ENCODE measurements at regions not wholly inside any gene's neighbourhood (a gene's known extent, or its start where the extent isn't known, plus 50 kb on each side); places are given as distances from the start of the nearest gene placed in this dataset.

DNA sequence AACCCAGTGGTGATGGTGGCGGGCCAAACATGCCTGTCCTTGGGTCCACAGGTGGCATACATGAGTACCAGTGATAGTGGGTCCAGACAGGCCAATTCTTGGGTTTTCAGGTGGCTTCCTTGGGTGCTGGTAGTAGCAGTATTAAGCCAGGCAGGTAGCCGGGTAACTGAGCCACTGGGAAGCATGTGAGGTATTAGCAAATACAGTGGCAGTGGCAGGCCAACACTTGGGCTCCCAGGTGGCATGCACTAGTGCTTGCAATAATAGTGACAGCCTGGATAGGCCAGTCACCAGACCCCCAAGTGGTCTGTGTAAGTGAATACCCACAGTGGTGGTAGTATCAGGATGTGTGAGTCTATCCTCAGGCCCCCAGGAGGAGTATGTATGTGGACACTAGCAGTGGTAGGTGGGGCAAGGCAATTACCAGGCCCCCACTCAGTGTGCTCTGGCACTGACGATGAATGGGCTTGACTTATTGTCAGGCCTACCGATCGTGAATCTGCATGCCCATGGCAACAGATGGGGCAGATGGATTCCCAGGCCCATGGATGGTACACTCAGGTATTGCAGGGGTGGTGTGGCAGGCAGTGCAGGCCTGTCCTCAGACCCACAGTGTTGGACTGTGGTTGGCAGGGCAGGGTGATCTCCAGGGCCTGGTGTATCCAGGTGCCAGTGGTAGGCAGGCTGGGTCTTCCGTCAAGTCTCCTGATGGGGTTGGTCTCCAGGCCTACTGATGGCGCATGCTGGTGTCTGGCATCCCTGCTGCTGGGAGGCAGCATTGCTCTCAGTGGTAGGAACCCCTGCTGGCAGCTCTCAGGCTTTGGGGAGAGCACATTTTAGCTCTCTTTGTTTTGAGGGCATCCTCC lies 840.7 kb downstream of the FAM181B start:
- in situ Hi-C loops (cut with MboI), result no loop called here
- Histone ChIP-seq H3K9me3 (replicated peaks; ENCODE audit: control insufficient read depth, insufficient read depth, low read length) (no peaks in the 10 kb centered on the region), H2AFZ (ENCODE audit: control insufficient read depth, low read depth, low read length) (no peak overlapping the region), H3K36me3 (ENCODE audit: control insufficient read depth in 2 of 2, insufficient read depth in 2 of 2, low read length in 1 of 2) (no peaks in the 10 kb centered on the region), H3K4me3 (no peak overlapping the region), H3K79me2 (ENCODE audit: control insufficient read depth, insufficient read depth, low read length) (no peaks in the 10 kb centered on the region), H3K9ac (ENCODE audit: control insufficient read depth, insufficient read depth, low read length) (no peak overlapping the region), H4K20me1 (ENCODE audit: control insufficient read depth, insufficient read depth) (no peaks in the 10 kb centered on the region), H3K27me3 (replicated peaks in 1 of 2; ENCODE audit: control insufficient read depth in 2 of 2, insufficient read depth in 2 of 2, low read length in 1 of 2) (no peaks in the 10 kb centered on the region; a peak in 2 of 4 replicates), H3K4me2 (ENCODE audit: control insufficient read depth, insufficient read depth) (no peak overlapping the region), H3K4me1 (ENCODE audit: control insufficient read depth, insufficient read depth, low read length) (no peaks in the 10 kb centered on the region), H3K27ac (ENCODE audit: control insufficient read depth, insufficient read depth) (no peak overlapping the region)
- intact Hi-C loops (cut with micrococcal nuclease; ENCODE audit: unreplicated experiment), result no loop called here
- FAIRE-seq (no peak), ATAC-seq (no peak), DNase-seq (ENCODE audit: low read depth, low spot score) (no peak)
- RAD21 ChIA-PET (ENCODE audit: unreplicated experiment), result no interaction called here
- POLR2A ChIA-PET, result no interaction called here
- TF ChIP-seq BACH1 (IDR thresholded peaks at IDR 0.05; ENCODE audit: borderline replicate concordance), result no peak
- TF ChIP-seq, protein P1, sequence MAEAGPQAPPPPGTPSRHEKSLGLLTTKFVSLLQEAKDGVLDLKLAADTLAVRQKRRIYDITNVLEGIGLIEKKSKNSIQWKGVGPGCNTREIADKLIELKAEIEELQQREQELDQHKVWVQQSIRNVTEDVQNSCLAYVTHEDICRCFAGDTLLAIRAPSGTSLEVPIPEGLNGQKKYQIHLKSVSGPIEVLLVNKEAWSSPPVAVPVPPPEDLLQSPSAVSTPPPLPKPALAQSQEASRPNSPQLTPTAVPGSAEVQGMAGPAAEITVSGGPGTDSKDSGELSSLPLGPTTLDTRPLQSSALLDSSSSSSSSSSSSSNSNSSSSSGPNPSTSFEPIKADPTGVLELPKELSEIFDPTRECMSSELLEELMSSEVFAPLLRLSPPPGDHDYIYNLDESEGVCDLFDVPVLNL (IDR thresholded peaks at IDR 0.05; ENCODE audit: low read depth, low read length), result no peak
- no peak for TF ChIP-seq HDAC6 (IDR thresholded peaks at IDR 0.05; ENCODE audit: unreplicated experiment)
- TF ChIP-seq, protein P2, sequence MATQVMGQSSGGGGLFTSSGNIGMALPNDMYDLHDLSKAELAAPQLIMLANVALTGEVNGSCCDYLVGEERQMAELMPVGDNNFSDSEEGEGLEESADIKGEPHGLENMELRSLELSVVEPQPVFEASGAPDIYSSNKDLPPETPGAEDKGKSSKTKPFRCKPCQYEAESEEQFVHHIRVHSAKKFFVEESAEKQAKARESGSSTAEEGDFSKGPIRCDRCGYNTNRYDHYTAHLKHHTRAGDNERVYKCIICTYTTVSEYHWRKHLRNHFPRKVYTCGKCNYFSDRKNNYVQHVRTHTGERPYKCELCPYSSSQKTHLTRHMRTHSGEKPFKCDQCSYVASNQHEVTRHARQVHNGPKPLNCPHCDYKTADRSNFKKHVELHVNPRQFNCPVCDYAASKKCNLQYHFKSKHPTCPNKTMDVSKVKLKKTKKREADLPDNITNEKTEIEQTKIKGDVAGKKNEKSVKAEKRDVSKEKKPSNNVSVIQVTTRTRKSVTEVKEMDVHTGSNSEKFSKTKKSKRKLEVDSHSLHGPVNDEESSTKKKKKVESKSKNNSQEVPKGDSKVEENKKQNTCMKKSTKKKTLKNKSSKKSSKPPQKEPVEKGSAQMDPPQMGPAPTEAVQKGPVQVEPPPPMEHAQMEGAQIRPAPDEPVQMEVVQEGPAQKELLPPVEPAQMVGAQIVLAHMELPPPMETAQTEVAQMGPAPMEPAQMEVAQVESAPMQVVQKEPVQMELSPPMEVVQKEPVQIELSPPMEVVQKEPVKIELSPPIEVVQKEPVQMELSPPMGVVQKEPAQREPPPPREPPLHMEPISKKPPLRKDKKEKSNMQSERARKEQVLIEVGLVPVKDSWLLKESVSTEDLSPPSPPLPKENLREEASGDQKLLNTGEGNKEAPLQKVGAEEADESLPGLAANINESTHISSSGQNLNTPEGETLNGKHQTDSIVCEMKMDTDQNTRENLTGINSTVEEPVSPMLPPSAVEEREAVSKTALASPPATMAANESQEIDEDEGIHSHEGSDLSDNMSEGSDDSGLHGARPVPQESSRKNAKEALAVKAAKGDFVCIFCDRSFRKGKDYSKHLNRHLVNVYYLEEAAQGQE (IDR thresholded peaks at IDR 0.05; ENCODE audit: low read depth, low read length), result no peak
- TF ChIP-seq, protein P3, sequence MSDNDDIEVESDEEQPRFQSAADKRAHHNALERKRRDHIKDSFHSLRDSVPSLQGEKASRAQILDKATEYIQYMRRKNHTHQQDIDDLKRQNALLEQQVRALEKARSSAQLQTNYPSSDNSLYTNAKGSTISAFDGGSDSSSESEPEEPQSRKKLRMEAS (IDR thresholded peaks at IDR 0.05; ENCODE audit: low read depth, low read length), result no peak
- no peak for TF ChIP-seq TAF1 (IDR thresholded peaks at IDR 0.05; ENCODE audit: borderline replicate concordance, low read depth, low read length)
- SMC1A ChIA-PET (ENCODE audit: uncharacterized antibody, unreplicated experiment), result no interaction called here
- CTCF ChIA-PET, result no interaction called here
- no TSS peak for BruUV-seq (replicated peaks)
- 45% methylated on average over 7 of the region's 7 CpGs for WGBS (ENCODE audit: insufficient coverage, insufficient replicate concordance, low lambda C conversion rate, missing lambda C conversion rate)
